DMS153 (cell line): ENCODE measurements at regions not wholly inside any gene's neighbourhood (a gene's known extent, or its start where the extent isn't known, plus 50 kb on each side); places are given as distances from the start of the nearest gene placed in this dataset.

Experiments
- DNase-seq: peaks from one replicate; lab custom pipeline; 2025; lab: John Stamatoyannopoulos, UW

- no peak for DNase-seq
Measured at GRCh38 chr1:14499312-14500040, 99.0 kb upstream of the KAZN start.

- DNase-seq, result peak; percentile 23
Measured at GRCh38 chr1:14500041-14500440, 98.4 kb upstream of the KAZN start.

GRCh38 chr1:14500912-14501311 is 97.6 kb upstream of the KAZN start:
- DNase-seq, result no peak

GRCh38 chr1:14504517-14504916 is 94.0 kb upstream of the KAZN start:
- no peak for DNase-seq

GRCh38 chr1:14506471-14507255 is 91.8 kb upstream of the KAZN start:
- DNase-seq, result no peak

GRCh38 chr1:14507262-14507661 is 91.2 kb upstream of the KAZN start:
- DNase-seq, result peak; percentile 41

- DNase-seq, result peak; percentile 47
Measured at GRCh38 chr1:14508613-14509012, 89.9 kb upstream of the KAZN start.

- DNase-seq, result no peak
Measured at GRCh38 chr1:14511166-14511680, 87.3 kb upstream of the KAZN start.

- DNase-seq, result no peak
Measured at GRCh38 chr1:14511796-14512585, 86.5 kb upstream of the KAZN start.

- no peak for DNase-seq
Measured at GRCh38 chr1:14513111-14513510, 85.4 kb upstream of the KAZN start.

GRCh38 chr1:14514739-14515138 is 83.7 kb upstream of the KAZN start:
- DNase-seq, result no peak

GRCh38 chr1:14516974-14517840 is 81.3 kb upstream of the KAZN start:
- DNase-seq, result peak; percentile 91

- DNase-seq, result no peak
Measured at GRCh38 chr1:14517841-14518180, 80.7 kb upstream of the KAZN start.

GRCh38 chr1:14519976-14520375 is 78.5 kb upstream of the KAZN start:
- no peak for DNase-seq

GRCh38 chr1:14520514-14521163 is 77.8 kb upstream of the KAZN start:
- no peak for DNase-seq

GRCh38 chr1:14521622-14522021 is 76.9 kb upstream of the KAZN start:
- no peak for DNase-seq

- DNase-seq, result no peak
Measured at GRCh38 chr1:14522077-14522925, 76.2 kb upstream of the KAZN start.

GRCh38 chr1:14522926-14523241 is 75.6 kb upstream of the KAZN start:
- no peak for DNase-seq

GRCh38 chr1:14524826-14525636 is 73.5 kb upstream of the KAZN start:
- DNase-seq, result no peak
